ENCODE measurements at regions not wholly inside any gene's neighbourhood (a gene's known extent, or its start where the extent isn't known, plus 50 kb on each side); places are given as distances from the start of the nearest gene placed in this dataset.

DNA sequence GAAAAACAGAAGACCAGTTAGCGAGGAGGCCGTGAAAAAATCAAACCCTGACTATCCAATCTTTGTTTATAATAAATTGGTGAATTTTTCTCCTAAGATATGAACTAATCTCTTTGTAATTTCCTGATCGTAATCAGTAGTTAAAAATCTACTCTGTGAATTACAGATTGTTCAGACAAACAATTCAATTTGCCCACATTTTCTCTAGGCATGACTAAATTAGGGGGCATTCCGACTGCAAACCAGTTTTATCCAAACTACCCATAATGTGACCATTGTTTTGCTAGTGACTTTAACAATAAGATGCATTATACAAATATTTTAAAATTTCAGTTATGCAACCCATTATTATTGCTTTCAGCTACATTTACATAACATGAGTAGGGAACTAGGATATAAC, 546.9 kb upstream of the ADAMTS5 start:
- TF ChIP-seq, protein P1, sequence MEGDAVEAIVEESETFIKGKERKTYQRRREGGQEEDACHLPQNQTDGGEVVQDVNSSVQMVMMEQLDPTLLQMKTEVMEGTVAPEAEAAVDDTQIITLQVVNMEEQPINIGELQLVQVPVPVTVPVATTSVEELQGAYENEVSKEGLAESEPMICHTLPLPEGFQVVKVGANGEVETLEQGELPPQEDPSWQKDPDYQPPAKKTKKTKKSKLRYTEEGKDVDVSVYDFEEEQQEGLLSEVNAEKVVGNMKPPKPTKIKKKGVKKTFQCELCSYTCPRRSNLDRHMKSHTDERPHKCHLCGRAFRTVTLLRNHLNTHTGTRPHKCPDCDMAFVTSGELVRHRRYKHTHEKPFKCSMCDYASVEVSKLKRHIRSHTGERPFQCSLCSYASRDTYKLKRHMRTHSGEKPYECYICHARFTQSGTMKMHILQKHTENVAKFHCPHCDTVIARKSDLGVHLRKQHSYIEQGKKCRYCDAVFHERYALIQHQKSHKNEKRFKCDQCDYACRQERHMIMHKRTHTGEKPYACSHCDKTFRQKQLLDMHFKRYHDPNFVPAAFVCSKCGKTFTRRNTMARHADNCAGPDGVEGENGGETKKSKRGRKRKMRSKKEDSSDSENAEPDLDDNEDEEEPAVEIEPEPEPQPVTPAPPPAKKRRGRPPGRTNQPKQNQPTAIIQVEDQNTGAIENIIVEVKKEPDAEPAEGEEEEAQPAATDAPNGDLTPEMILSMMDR (conservative IDR thresholded peaks at IDR 0.05): no peak
- no peak for TF ChIP-seq ZFX (IDR thresholded peaks at IDR 0.05)
